Caki2 (cell line): ENCODE measurements at regions not wholly inside any gene's neighbourhood (a gene's known extent, or its start where the extent isn't known, plus 50 kb on each side); places are given as distances from the start of the nearest gene placed in this dataset.
"Not testable (repeated sequence)": the region's sequence is repeated elsewhere in the genome, so short reads cannot be mapped to it uniquely, and the experiment has no call there.

Source experiments
- DNase-seq: peaks from one replicate; pipeline ENCODE4 v3.0.0-alpha.2; 2015; ENCODE audit warnings: low read depth
- in situ Hi-C: cut with HindIII; loops from 2 replicates; pipeline ENCODE4 v1.10.0; 2016; ENCODE audit warnings: low sequenced_read_pairs, low pct_unique_long_range_greater_than_20kb, mixed read lengths

DNA sequence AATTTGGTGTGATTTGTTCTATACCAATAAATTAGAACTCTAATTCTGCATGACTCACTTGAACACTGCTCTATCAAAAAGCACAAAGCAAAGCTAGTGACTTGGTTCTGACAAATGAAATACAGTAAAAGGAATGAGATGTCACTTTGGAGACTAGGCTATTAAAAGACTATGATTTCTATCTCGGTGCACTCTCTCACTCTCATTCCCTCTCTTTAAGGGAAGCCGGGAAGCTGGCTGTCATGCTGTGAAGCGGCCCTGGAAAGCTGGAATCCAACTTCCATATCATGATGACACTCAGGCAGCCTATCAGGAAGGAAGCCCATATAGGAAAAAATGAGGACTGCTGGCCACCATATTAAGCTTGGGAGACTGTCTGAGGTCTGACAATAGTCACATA is 590.1 kb upstream of the CBLB start:
- in situ Hi-C loops = no loop called here
- DNase-seq = no peak

DNA sequence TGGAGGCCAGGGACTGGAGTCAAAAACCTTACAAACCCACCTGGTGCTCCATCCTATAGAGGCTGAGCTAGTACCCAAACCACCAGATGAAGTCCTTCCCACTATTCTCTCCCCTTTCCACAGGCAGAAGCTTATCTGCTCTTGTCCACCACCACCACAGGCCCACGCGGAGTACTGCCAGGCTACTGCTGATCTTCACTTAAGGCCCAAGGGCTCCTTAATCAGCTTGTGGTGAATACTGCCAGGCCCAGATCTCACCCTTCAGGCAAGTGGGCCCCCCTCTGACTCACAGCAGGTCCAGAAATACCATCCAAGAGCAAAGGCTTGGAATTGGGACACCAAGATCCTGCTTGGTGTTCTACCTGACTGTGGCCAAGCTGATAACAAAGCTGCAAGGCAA is 598.1 kb upstream of the CBLB start:
- in situ Hi-C loops = no loop called here
- no peak for DNase-seq

DNA sequence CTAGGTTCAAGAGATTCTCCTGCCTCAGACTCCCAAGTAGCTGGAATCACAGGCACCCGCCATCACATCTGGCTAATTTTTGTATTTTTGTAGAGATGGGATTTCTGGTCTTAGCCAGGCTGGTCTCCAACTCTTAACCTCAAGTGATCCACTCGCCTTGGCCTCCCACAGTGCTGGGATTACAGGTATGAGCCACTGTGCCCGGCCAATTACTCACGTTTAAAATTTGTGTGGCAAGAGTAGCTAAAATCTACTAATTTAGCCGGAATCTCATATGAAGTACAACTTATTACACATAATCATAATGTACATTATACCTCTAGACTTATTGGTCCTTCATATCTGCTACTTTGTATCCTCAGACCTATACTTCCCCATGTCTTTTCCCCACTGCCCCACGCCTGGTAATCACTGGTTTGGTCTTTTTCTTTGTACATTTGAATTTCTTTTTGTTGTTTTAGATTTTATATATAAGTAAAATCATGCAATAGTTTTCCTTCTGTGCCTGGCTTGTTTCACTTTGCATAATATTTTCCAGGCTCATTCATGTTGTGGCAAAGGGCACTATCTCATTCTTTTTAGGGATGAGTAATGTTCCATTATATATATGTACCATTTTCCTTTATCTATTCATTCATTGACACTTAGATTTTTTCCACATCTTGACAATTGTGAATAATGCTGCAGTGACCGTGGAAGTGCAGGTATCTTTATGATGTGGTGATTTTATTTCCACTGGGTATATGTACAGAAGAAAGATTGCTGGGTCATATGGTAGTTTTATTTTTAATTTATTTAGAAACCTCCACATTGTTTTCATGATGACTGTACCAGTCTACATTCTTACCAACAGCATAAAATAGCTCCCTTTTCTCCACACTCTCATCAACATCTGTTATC is 605.0 kb upstream of the CBLB start:
- in situ Hi-C loops = no loop called here
- DNase-seq = no peak

DNA sequence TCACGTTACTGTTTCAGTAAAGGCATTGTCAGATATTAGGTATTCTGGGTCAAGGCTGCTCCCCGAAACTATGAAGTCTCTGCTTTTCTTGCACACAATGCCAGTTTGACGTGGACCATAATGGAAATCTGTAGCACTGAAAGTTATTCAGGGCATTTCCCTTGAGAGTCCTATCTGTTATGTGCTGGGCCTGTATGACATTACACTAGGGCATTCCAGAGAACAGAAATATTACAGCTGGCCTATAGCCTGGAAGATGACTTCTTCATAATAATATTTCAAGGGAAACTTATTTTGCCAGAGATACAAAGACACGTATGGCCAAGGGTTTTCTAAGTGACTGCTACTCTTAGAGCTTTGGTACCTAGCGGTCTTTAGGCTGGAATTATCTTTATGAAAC is 613.6 kb upstream of the CBLB start:
- in situ Hi-C loops = no loop called here

DNA sequence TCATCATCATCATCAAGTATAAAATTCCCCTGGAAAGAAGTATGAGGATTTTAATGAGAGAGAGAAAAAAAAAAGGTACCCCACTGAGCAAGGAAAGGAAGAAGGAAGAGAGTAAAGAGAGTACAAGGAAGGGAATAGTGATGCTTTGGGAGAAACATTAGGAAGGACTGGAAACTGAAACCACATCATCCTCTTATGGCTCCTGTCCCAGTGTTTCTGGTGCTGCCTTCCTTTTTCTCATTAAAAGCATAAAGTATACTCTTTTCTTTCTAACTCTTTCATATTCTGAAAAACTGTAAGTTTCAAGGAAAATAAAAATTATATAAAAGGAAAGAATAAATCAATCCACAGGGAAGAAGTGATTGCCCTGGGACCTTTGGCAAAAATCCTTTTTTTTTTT is 616.4 kb upstream of the CBLB start:
- DNase-seq = no peak

More for the DNA sequence above, 613.6 kb upstream of the CBLB start:
- no peak for DNase-seq

GRCh38 chr3:106485802-106486201 is 617.0 kb upstream of the CBLB start:
- no peak for DNase-seq
- in situ Hi-C loops = no loop called here

More for the DNA sequence above, 616.4 kb upstream of the CBLB start:
- in situ Hi-C loops = no loop called here

GRCh38 chr3:106486945-106487639 is 618.3 kb upstream of the CBLB start:
- DNase-seq, in situ Hi-C loops: not testable (repeated sequence)

DNA sequence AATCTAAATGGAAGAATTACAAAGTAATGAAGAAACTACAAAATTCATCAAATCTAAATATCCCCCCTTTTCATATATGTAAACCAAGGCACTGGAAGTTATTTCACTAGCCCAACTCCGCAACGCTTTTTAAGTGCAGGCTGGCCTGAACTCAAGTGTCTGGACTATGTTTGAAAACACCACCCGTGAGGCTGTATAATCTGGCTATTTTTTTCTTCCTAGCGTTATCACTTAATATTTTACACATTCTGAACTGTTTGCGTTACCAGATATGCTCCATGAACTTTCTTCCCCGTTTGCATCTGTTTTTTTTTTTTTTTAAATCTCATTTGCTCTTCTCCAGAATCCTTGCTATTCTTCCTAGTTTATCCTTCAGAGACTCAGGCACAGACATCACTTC is 619.5 kb upstream of the CBLB start:
- in situ Hi-C loops = no loop called here
- DNase-seq = no peak

GRCh38 chr3:106491796-106492195 is 623.0 kb upstream of the CBLB start:
- in situ Hi-C loops = no loop called here
- DNase-seq = no peak

- in situ Hi-C loops = no loop called here
- no peak for DNase-seq
These were observed 639.6 kb upstream of the CBLB start for GRCh38 chr3:106508331-106508893.

DNA sequence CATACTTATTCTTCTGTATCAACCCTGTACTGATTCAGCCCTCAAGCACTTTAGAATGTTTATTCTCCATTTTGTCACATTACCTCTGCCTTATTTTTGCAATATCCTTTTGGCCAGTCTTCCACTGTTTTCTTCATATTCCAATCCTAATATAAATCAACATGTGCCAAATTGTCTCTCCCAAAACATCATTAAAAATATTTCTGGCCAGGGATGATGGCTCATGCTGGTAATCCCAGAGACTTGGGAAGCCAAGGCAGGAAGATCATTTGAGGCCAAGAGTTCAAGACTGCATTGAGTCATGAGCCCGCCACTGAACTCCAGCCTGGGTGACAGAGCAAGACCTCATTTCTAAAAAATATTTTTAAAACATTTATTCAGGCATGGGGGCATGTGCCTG is 641.4 kb upstream of the CBLB start:
- no peak for DNase-seq
- in situ Hi-C loops = no loop called here

GRCh38 chr3:106512846-106513245 is 644.0 kb upstream of the CBLB start:
- in situ Hi-C loops = no loop called here
- no peak for DNase-seq

- in situ Hi-C loops = no loop called here
- DNase-seq = peak; percentile 39
These were observed 645.6 kb upstream of the CBLB start for GRCh38 chr3:106514431-106514830.

- peak; percentile 39 for DNase-seq
- in situ Hi-C loops = no loop called here
These were observed 649.7 kb upstream of the CBLB start for GRCh38 chr3:106518516-106518915.

- in situ Hi-C loops = no loop called here
- DNase-seq = no peak
These were observed 653.6 kb upstream of the CBLB start for GRCh38 chr3:106522397-106522796.

- in situ Hi-C loops = no loop called here
- DNase-seq = no peak
These were observed 660.1 kb upstream of the CBLB start for GRCh38 chr3:106528932-106529331.

GRCh38 chr3:106529738-106530137 is 660.9 kb upstream of the CBLB start:
- no peak for DNase-seq
- in situ Hi-C loops = no loop called here

DNA sequence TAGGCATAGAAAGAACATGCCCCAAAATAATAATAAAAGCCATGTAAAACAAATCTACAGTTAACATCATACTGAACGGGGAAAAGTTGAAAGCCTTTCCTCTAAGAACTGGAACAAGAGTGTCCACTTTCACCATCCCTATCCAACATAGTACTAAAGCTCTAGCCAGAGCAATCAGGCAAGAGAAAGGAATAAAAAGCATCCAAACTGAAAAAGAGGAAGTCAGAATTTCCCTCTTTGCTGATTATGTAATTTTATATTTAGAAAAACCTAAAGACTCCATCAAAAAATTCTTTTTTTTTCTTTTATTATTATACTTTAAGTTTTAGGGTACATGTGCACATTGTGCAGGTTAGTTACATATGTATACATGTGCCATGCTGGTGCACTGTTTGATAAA is 661.6 kb upstream of the CBLB start:
- in situ Hi-C loops = no loop called here
- no peak for DNase-seq

- in situ Hi-C loops, DNase-seq: not testable (repeated sequence)
These were observed 663.0 kb upstream of the CBLB start for GRCh38 chr3:106531771-106532329.
